ENCODE measurements at regions not wholly inside any gene's neighbourhood (a gene's known extent, or its start where the extent isn't known, plus 50 kb on each side); places are given as distances from the start of the nearest gene placed in this dataset.

- Histone ChIP-seq H3K4me1 (peaks cover 0 to 44% (median 13%) of the 10 kb centered on the region in 4 donors), H3K4me3 (no peak overlapping the region), H3K9me3 (no peaks in the 10 kb centered on the region), H3K27ac (no peak overlapping the region), H3K27me3 (no peaks in the 10 kb centered on the region), H3K36me3 (no peaks in the 10 kb centered on the region)
- WGBS, 2 donors, result 69 to 84% methylated on average over 7 of the region's 7 CpGs
- TF ChIP-seq CTCF (IDR thresholded peaks at IDR 0.05) (no peak), EP300 (IDR thresholded peaks at IDR 0.05) (no peak), POLR2A (IDR thresholded peaks at IDR 0.05) (no peak)
- DNase-seq (ENCODE audit: low spot score in 2 of 2), result no peak
Measured at GRCh38 chr17:31692632-31693031, 166.4 kb downstream of the COPRS start.

DNA sequence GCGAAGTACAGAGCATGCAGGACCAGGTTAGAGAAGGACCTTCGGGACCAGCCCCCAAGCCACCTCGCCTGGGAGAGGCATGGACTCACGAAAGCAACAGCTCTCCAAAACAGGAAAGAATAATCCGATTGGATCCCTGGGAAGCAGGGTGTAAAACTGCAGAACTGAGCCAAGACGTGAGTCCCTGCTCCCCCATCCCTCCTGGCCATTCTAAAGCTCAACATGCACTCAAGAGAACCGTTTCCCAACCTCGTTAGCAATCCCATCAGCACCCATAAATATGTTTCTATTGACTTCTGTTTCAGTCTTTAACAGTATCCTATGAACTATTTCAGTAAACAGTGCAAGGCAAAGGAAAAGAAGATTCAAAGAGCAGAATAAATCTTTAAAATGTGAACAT lies 167.0 kb downstream of the COPRS start:
- no peaks in the 10 kb centered on the region for H3K27me3 ChIP-seq
- H3K4me1 ChIP-seq, result peaks cover 0 to 40% (median 13%) of the 10 kb centered on the region in 4 donors
- 55% methylated on average over 8 of the region's 8 CpGs for WGBS, 2 donors
- no peaks in the 10 kb centered on the region for H3K36me3 ChIP-seq
- no peak for TF ChIP-seq CTCF (IDR thresholded peaks at IDR 0.05)
- no peak for TF ChIP-seq EP300 (IDR thresholded peaks at IDR 0.05)
- TF ChIP-seq POLR2A (IDR thresholded peaks at IDR 0.05), result no peak
- no peaks in the 10 kb centered on the region for H3K9me3 ChIP-seq
- no peak overlapping the region for H3K27ac ChIP-seq
- H3K4me3 ChIP-seq, result no peak overlapping the region
- no peak for DNase-seq (ENCODE audit: low spot score in 2 of 2)

- WGBS, 2 donors, result 72 to 86% methylated on average over 8 to 9 of the region's 9 CpGs
- no peaks in the 10 kb centered on the region for H3K9me3 ChIP-seq
- peaks cover 0 to 34% (median 13%) of the 10 kb centered on the region in 4 donors for H3K4me1 ChIP-seq
- no peak for DNase-seq (ENCODE audit: low spot score in 2 of 2)
- H3K27ac ChIP-seq, result no peak overlapping the region
- no peak for TF ChIP-seq POLR2A (IDR thresholded peaks at IDR 0.05)
- no peak for TF ChIP-seq CTCF (IDR thresholded peaks at IDR 0.05)
- no peak for TF ChIP-seq EP300 (IDR thresholded peaks at IDR 0.05)
- no peaks in the 10 kb centered on the region for H3K36me3 ChIP-seq
- no peaks in the 10 kb centered on the region for H3K27me3 ChIP-seq
- no peak overlapping the region for H3K4me3 ChIP-seq
Measured at GRCh38 chr17:31691251-31691905, 167.7 kb downstream of the COPRS start.

- Histone ChIP-seq H3K27ac (no peak overlapping the region), H3K4me3 (no peak overlapping the region), H3K36me3 (no peaks in the 10 kb centered on the region), H3K9me3 (no peaks in the 10 kb centered on the region), H3K4me1 (peaks cover 0 to 22% (median 5%) of the 10 kb centered on the region in 4 donors), H3K27me3 (no peaks in the 10 kb centered on the region)
- DNase-seq (ENCODE audit: low spot score in 2 of 2), result no peak
- WGBS, 2 donors, result 87 to 89% methylated on average over 3 of the region's 3 CpGs
- TF ChIP-seq CTCF (IDR thresholded peaks at IDR 0.05) (no peak), POLR2A (IDR thresholded peaks at IDR 0.05) (no peak), EP300 (IDR thresholded peaks at IDR 0.05) (no peak)
Measured at GRCh38 chr17:31690151-31690551, 168.9 kb downstream of the COPRS start.

GRCh38 chr17:31688701-31689100 lies 170.3 kb downstream of the COPRS start:
- DNase-seq (ENCODE audit: low spot score in 2 of 2), result no peak
- no peak for TF ChIP-seq EP300 (IDR thresholded peaks at IDR 0.05)
- TF ChIP-seq CTCF (IDR thresholded peaks at IDR 0.05), result no peak
- TF ChIP-seq POLR2A (IDR thresholded peaks at IDR 0.05), result no peak
- H3K9me3 ChIP-seq, result no peaks in the 10 kb centered on the region
- H3K4me3 ChIP-seq, result no peak overlapping the region
- no peaks in the 10 kb centered on the region for H3K27me3 ChIP-seq
- peaks cover 0 to 12% (median 1%) of the 10 kb centered on the region in 4 donors for H3K4me1 ChIP-seq
- no peaks in the 10 kb centered on the region for H3K36me3 ChIP-seq
- 94 to 95% methylated on average over 1 of the region's 1 CpG for WGBS, 2 donors
- no peak overlapping the region for H3K27ac ChIP-seq
